H9 (cell line): ENCODE measurements at regions not wholly inside any gene's neighbourhood (a gene's known extent, or its start where the extent isn't known, plus 50 kb on each side); places are given as distances from the start of the nearest gene placed in this dataset.

ENCODE experiments used
- DNase-seq: peaks from one replicate; pipeline ENCODE4 v3.0.0-alpha.2; 2017
- H2AFZ ChIP-seq: one replicate; pipeline ENCODE4 v1.6.1; 2013; ENCODE audit warnings: mild to moderate bottlenecking, low read length, control low read depth, moderate library complexity
- H2AK5ac ChIP-seq: 2 replicates; pipeline ENCODE4 v1.6.1; 2013; ENCODE audit warnings: low read length, control low read depth, mixed read lengths; ENCODE audit not compliant: insufficient read length
- H2BK120ac ChIP-seq: one replicate; pipeline ENCODE4 v1.6.1; 2013; ENCODE audit warnings: low read depth, mild to moderate bottlenecking, low read length, control low read depth, inconsistent platforms; ENCODE audit not compliant: poor library complexity, severe bottlenecking
- H2BK12ac ChIP-seq: 2 replicates; pipeline ENCODE4 v1.6.1; 2013; ENCODE audit warnings: low read length, control low read depth, mixed read lengths, low read depth; ENCODE audit not compliant: insufficient read length
- H2BK15ac ChIP-seq: 2 replicates; pipeline ENCODE4 v1.6.1; 2013; ENCODE audit warnings: low read depth, low read length, control low read depth
- H2BK20ac ChIP-seq: one replicate; pipeline ENCODE4 v1.6.1; 2013; ENCODE audit warnings: low read depth, mild to moderate bottlenecking, low read length, control low read depth, inconsistent platforms; ENCODE audit not compliant: poor library complexity, severe bottlenecking
- H2BK5ac ChIP-seq: 2 replicates; pipeline ENCODE4 v1.6.1; 2013; ENCODE audit warnings: low read length, control low read depth, mixed read lengths; ENCODE audit not compliant: insufficient read length
- H3K14ac ChIP-seq: 2 replicates; pipeline ENCODE4 v1.6.1; 2013; ENCODE audit warnings: low read length, control low read depth; ENCODE audit not compliant: insufficient read depth
- H3K18ac ChIP-seq: 2 replicates; pipeline ENCODE4 v1.6.1; 2013; ENCODE audit warnings: low read depth, mild to moderate bottlenecking, mixed read lengths, low read length, control low read depth; ENCODE audit not compliant: insufficient read length
- H3K23ac ChIP-seq: 2 replicates; pipeline ENCODE4 v1.6.1; 2013; ENCODE audit warnings: low read length, control low read depth, mixed read lengths, low read depth; ENCODE audit not compliant: insufficient read length
- H3K23me2 ChIP-seq: 2 replicates; pipeline ENCODE4 v1.6.1; 2013; ENCODE audit warnings: low read depth, mild to moderate bottlenecking, mixed read lengths, low read length, control low read depth; ENCODE audit not compliant: insufficient read length, poor library complexity, severe bottlenecking
- H3K27ac ChIP-seq: 2 replicates; pipeline ENCODE4 v1.5.1; 2013; ENCODE audit warnings: low read length, control low read depth, mixed read lengths, low read depth; ENCODE audit not compliant: insufficient read length
- H3K27me3 ChIP-seq: 2 replicates; pipeline ENCODE4 v1.6.1; 2013; ENCODE audit warnings: low read length, control low read depth, inconsistent platforms; ENCODE audit not compliant: insufficient read depth
- H3K4ac ChIP-seq: 2 replicates; pipeline ENCODE4 v1.6.1; 2013; ENCODE audit warnings: low read depth, mild to moderate bottlenecking, control low read depth, inconsistent platforms, low read length, moderate library complexity
- H3K4me1 ChIP-seq: 2 replicates; pipeline ENCODE4 v1.6.1; 2013; ENCODE audit warnings: low read length, control low read depth, inconsistent platforms; ENCODE audit not compliant: insufficient read depth
- H3K4me2 ChIP-seq: 2 replicates; pipeline ENCODE4 v1.6.1; 2013; ENCODE audit warnings: low read length, control low read depth, mixed read lengths; ENCODE audit not compliant: insufficient read length, insufficient read depth
- H3K56ac ChIP-seq: 2 replicates; pipeline ENCODE4 v1.6.1; 2013; ENCODE audit warnings: low read depth, mild to moderate bottlenecking, mixed read lengths, low read length, control low read depth; ENCODE audit not compliant: insufficient read length
- H3K79me1 ChIP-seq: 2 replicates; pipeline ENCODE4 v1.6.1; 2013; ENCODE audit warnings: low read depth, mild to moderate bottlenecking, moderate library complexity, low read length, control low read depth, inconsistent platforms; ENCODE audit not compliant: insufficient read depth, poor library complexity, severe bottlenecking
- H3K79me2 ChIP-seq: 2 replicates; pipeline ENCODE4 v1.6.1; 2013; ENCODE audit warnings: low read length, control low read depth, inconsistent platforms; ENCODE audit not compliant: insufficient read depth
- H3K9ac ChIP-seq: 2 replicates; pipeline ENCODE4 v1.6.1; 2013; ENCODE audit warnings: low read length, control low read depth, mixed read lengths; ENCODE audit not compliant: insufficient read length; ENCODE audit errors: extremely low read depth
- H3K9me3 ChIP-seq: one replicate; pipeline ENCODE4 v1.6.1; 2013; ENCODE audit warnings: low read depth, low read length, inconsistent platforms; ENCODE audit not compliant: control insufficient read depth
- H3T11ph ChIP-seq: one replicate; pipeline ENCODE4 v1.6.1; 2013; ENCODE audit warnings: mild to moderate bottlenecking, low read length, control low read depth, inconsistent platforms
- H4K20me1 ChIP-seq: one replicate; pipeline ENCODE4 v1.6.1; 2013; ENCODE audit not compliant: control insufficient read depth, insufficient read length, insufficient read depth
- H4K5ac ChIP-seq: 2 replicates; pipeline ENCODE4 v1.6.1; 2013; ENCODE audit warnings: low read depth, mild to moderate bottlenecking, mixed read lengths, low read length, control low read depth; ENCODE audit not compliant: insufficient read length
- H4K8ac ChIP-seq: replicated peaks from 2 replicates; pipeline ENCODE4 v1.6.1; 2013; ENCODE audit warnings: low read length, control low read depth, mixed read lengths, low read depth; ENCODE audit not compliant: insufficient read length
- H4K91ac ChIP-seq: 2 replicates; pipeline ENCODE4 v1.6.1; 2013; ENCODE audit warnings: low read depth, mild to moderate bottlenecking, moderate library complexity, mixed read lengths, low read length, control low read depth; ENCODE audit not compliant: insufficient read length
- H3K27ac Mint-ChIP-seq, 3 experiments: 2 replicates in 2 of 3; 3 replicates in 1 of 3; pipeline ENCODE4 v1.8.0; 2020 to 2021; ENCODE audit warnings: mixed read lengths in 3 of 3, mild to moderate bottlenecking in 1 of 3, moderate library complexity in 1 of 3
- H3K27me3 Mint-ChIP-seq: 2 replicates; pipeline ENCODE4 v1.8.0; 2021; ENCODE audit warnings: low read depth, mild to moderate bottlenecking, moderate library complexity, mixed read lengths
- H3K36me3 Mint-ChIP-seq, 3 experiments: 2 replicates in 2 of 3; 3 replicates in 1 of 3; pipeline ENCODE4 v1.8.0; 2020 to 2021; ENCODE audit warnings: low read depth in 3 of 3, mixed read lengths in 3 of 3; ENCODE audit not compliant: insufficient read depth in 1 of 3
- H3K4me1 Mint-ChIP-seq, 2 experiments: 2 replicates each; pipeline ENCODE4 v1.8.0; 2020; ENCODE audit warnings: mixed read lengths in 2 of 2
- H3K4me3 Mint-ChIP-seq, 2 experiments: 2 replicates in 1 of 2; 3 replicates in 1 of 2; pipeline ENCODE4 v1.8.0; 2020 to 2021; ENCODE audit warnings: mild to moderate bottlenecking in 2 of 2, mixed read lengths in 2 of 2, moderate library complexity in 1 of 2
- H3K9me3 Mint-ChIP-seq, 2 experiments: 2 replicates in 1 of 2; 3 replicates in 1 of 2; pipeline ENCODE4 v1.8.0; 2020; ENCODE audit warnings: mild to moderate bottlenecking in 2 of 2, mixed read lengths in 2 of 2, moderate library complexity in 1 of 2
- WGBS: extraction: QIAGEN DNeasy Blood & Tissue Kit; methylation state at CpG from one replicate; pipeline ENCODE4 v1.1.7; 2013; ENCODE audit warnings: missing lambda C conversion rate, low lambda C conversion rate, mixed read lengths; ENCODE audit not compliant: insufficient read length; ENCODE audit errors: extremely low coverage; 5-methylcytosine and 5-hydroxymethylcytosine counted together
- TF ChIP-seq, protein P1 (sequence below): fragments of 200-600 bp; sonication (generic); conservative IDR thresholded peaks from 3 replicates; pipeline ENCODE4 v1.8.0; 2021; ENCODE audit warnings: antibody characterized with exemption, mild to moderate bottlenecking

DNA sequence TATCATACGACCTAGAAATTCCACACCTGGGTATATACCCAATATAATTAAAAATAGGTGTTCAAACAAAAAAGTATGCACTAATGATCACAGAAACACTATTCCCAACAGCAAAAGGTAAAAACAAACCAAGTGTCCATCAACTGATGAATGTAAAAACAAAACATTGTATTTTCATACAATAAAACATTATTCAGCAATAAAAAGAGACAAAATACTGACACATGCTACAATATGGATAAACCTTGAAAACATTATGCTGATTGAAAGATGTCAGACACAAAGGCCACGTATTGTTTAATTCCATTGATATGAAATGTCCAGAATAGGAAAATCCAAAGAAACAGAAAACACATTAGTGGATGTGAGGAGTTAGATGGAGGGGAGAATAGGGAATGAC, 71.0 kb downstream of the RPL22L1 start:
- Histone ChIP-seq H4K20me1 (no peaks in the 10 kb centered on the region), H3K9ac (no peak overlapping the region), H3K79me1 (no peaks in the 10 kb centered on the region), H3K9me3 (no peaks in the 10 kb centered on the region), H3K79me2 (no peaks in the 10 kb centered on the region), H3K27ac (no peak overlapping the region), H2AK5ac (no peak overlapping the region), H2BK5ac (no peak overlapping the region), H2BK20ac (no peak overlapping the region), H4K91ac (no peak overlapping the region), H3K14ac (no peak overlapping the region), H4K5ac (no peak overlapping the region), H3K4me2 (no peak overlapping the region), H3T11ph (no peak overlapping the region), H2BK120ac (no peak overlapping the region), H3K4me1 (no peaks in the 10 kb centered on the region; the same call in 1 of the 2 replicates), H2BK15ac (no peak overlapping the region), H3K23ac (no peak overlapping the region), H3K23me2 (no peaks in the 10 kb centered on the region), H3K27me3 (no peaks in the 10 kb centered on the region), H2AFZ (no peak overlapping the region), H4K8ac (no peak overlapping the region), H3K56ac (no peak overlapping the region), H2BK12ac (no peak overlapping the region), H3K18ac (no peak overlapping the region), H3K4ac (no peak overlapping the region)
- H3K27ac Mint-ChIP-seq, result no peak overlapping the region
- peaks cover 4 to 7% of the 10 kb centered on the region in 2 experiments; a peak in 3 of 5 replicates for H3K9me3 Mint-ChIP-seq
- peaks cover 12% of the 10 kb centered on the region in 2 experiments for H3K4me1 Mint-ChIP-seq
- H3K27me3 Mint-ChIP-seq, result no peaks in the 10 kb centered on the region
- no CpG with 5 or more reads among the region's 2 CpGs for WGBS
- no peak overlapping the region for H3K4me3 Mint-ChIP-seq
- TF ChIP-seq, protein P1, sequence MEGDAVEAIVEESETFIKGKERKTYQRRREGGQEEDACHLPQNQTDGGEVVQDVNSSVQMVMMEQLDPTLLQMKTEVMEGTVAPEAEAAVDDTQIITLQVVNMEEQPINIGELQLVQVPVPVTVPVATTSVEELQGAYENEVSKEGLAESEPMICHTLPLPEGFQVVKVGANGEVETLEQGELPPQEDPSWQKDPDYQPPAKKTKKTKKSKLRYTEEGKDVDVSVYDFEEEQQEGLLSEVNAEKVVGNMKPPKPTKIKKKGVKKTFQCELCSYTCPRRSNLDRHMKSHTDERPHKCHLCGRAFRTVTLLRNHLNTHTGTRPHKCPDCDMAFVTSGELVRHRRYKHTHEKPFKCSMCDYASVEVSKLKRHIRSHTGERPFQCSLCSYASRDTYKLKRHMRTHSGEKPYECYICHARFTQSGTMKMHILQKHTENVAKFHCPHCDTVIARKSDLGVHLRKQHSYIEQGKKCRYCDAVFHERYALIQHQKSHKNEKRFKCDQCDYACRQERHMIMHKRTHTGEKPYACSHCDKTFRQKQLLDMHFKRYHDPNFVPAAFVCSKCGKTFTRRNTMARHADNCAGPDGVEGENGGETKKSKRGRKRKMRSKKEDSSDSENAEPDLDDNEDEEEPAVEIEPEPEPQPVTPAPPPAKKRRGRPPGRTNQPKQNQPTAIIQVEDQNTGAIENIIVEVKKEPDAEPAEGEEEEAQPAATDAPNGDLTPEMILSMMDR, result no peak
- peaks cover 0 to 5% (median 0%) of the 10 kb centered on the region in 3 experiments; a peak in 3 of 7 replicates for H3K36me3 Mint-ChIP-seq
- DNase-seq, result no peak
